ENCODE measurements at regions not wholly inside any gene's neighbourhood (a gene's known extent, or its start where the extent isn't known, plus 50 kb on each side); places are given as distances from the start of the nearest gene placed in this dataset.

DNA sequence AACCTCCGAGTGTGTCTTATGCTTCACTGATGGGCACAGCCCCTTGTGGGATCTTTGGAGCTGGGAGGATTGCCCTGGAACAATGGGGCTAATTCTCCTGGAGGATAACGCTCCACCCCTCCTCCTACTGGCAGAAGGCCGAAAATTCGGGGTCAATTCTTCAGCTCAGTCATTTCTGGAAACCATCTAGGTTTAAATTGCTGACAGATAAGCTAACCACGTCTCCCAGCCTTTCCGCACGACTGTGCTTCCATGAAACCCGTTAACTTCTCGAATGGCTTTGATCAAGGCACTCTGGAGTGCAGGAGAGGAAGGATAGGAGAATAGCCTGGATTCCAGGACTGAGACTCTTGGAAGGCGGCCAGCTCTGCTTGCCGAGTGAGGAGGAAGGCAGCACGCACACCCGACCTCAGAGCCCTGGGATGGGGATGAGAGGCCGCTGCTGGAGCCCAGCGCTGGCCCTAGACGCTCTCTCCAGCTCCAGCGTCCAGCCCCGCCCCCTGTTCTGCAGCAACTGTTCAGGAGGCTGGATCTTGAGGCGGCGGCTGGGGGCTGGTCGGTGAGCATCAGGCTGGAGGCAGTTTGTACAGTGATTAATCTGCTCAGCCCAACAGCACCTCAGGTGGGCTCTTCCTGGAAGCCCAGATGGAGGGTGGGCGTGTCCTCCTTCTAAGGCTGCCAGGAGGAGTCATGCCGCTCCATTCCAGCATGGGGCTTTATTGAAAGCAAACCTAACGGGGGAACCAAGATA lies 176.7 kb upstream of the NCAM1 start:
- intact Hi-C loops (cut with DNase I) = no loop called here
- H3K27ac ChIP-seq = no peak overlapping the region
- TF ChIP-seq, protein P1, sequence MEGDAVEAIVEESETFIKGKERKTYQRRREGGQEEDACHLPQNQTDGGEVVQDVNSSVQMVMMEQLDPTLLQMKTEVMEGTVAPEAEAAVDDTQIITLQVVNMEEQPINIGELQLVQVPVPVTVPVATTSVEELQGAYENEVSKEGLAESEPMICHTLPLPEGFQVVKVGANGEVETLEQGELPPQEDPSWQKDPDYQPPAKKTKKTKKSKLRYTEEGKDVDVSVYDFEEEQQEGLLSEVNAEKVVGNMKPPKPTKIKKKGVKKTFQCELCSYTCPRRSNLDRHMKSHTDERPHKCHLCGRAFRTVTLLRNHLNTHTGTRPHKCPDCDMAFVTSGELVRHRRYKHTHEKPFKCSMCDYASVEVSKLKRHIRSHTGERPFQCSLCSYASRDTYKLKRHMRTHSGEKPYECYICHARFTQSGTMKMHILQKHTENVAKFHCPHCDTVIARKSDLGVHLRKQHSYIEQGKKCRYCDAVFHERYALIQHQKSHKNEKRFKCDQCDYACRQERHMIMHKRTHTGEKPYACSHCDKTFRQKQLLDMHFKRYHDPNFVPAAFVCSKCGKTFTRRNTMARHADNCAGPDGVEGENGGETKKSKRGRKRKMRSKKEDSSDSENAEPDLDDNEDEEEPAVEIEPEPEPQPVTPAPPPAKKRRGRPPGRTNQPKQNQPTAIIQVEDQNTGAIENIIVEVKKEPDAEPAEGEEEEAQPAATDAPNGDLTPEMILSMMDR (IDR thresholded peaks at IDR 0.05) = no peak
- DNase-seq = peak in 2 of 4 donors; percentile 48 to 57
- no peaks in the 10 kb centered on the region for H3K36me3 ChIP-seq
- H3K27me3 ChIP-seq = peaks cover 0 to 36% of the 10 kb centered on the region in 2 donors
- ATAC-seq = peak; percentile 69
- H3K4me1 ChIP-seq = peaks cover 0 to 2% of the 10 kb centered on the region in 2 donors
- no peaks in the 10 kb centered on the region for H3K9me3 ChIP-seq
- no peak overlapping the region for H3K4me3 ChIP-seq

- Histone ChIP-seq H3K27me3 (peaks cover 0 to 36% of the 10 kb centered on the region in 2 donors), H3K27ac (peak overlapping the region in 1 of 2 donors; percentile 27), H3K9me3 (no peaks in the 10 kb centered on the region), H3K4me1 (peaks cover 0 to 2% of the 10 kb centered on the region in 2 donors), H3K36me3 (no peaks in the 10 kb centered on the region), H3K4me3 (no peak overlapping the region)
- ATAC-seq (peak; percentile 40), DNase-seq (no peak)
- intact Hi-C loops (cut with DNase I) = no loop called here
- TF ChIP-seq, protein P1 (IDR thresholded peaks at IDR 0.05) = no peak
Observed at GRCh38 chr11:112785149-112785548, 176.1 kb upstream of the NCAM1 start.

GRCh38 chr11:112785719-112786118 lies 175.5 kb upstream of the NCAM1 start:
- peaks cover 0 to 2% of the 10 kb centered on the region in 2 donors for H3K4me1 ChIP-seq
- no peak overlapping the region for H3K4me3 ChIP-seq
- no peaks in the 10 kb centered on the region for H3K9me3 ChIP-seq
- H3K27ac ChIP-seq = peak overlapping the region in 1 of 2 donors; percentile 27
- H3K36me3 ChIP-seq = no peaks in the 10 kb centered on the region
- peaks cover 0 to 30% of the 10 kb centered on the region in 2 donors for H3K27me3 ChIP-seq
- no peak for DNase-seq
- TF ChIP-seq, protein P1 (IDR thresholded peaks at IDR 0.05) = no peak
- intact Hi-C loops (cut with DNase I) = no loop called here
- peak; percentile 60 for ATAC-seq

DNA sequence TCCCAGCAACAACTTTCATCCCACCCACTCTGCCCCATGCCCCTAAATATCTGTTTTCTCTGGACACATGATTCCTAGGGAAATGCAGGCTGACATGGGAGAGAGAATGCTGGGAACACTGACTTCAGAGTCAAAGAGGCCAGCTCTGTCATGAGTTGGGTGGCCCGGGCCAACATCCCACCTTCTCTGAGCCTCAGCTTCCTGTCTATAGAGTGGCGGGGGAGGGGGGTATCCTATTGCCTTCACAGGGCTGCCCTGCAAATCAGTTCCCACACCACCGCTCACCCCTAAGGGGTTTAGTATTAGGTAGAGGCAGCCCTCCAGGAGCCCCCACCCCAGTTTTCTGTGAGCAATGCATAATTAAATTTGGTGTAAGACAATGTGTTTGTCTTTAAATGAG lies 175.0 kb upstream of the NCAM1 start:
- no peak for ATAC-seq
- no peak overlapping the region for H3K4me3 ChIP-seq
- peak overlapping the region in 1 of 2 donors; percentile 27 for H3K27ac ChIP-seq
- DNase-seq = no peak
- no peaks in the 10 kb centered on the region for H3K9me3 ChIP-seq
- intact Hi-C loops (cut with DNase I) = no loop called here
- no peaks in the 10 kb centered on the region for H3K36me3 ChIP-seq
- H3K27me3 ChIP-seq = peaks cover 0 to 30% of the 10 kb centered on the region in 2 donors
- TF ChIP-seq, protein P1 (IDR thresholded peaks at IDR 0.05) = no peak
- H3K4me1 ChIP-seq = peaks cover 0 to 2% of the 10 kb centered on the region in 2 donors

GRCh38 chr11:112786886-112787530 lies 174.2 kb upstream of the NCAM1 start:
- ATAC-seq (no peak), DNase-seq (no peak)
- intact Hi-C loops (cut with DNase I) = no loop called here
- Histone ChIP-seq H3K4me3 (no peak overlapping the region), H3K27me3 (peaks cover 0 to 25% of the 10 kb centered on the region in 2 donors), H3K36me3 (no peaks in the 10 kb centered on the region), H3K27ac (no peak overlapping the region), H3K9me3 (no peaks in the 10 kb centered on the region), H3K4me1 (peaks cover 0 to 2% of the 10 kb centered on the region in 2 donors)
- TF ChIP-seq, protein P1 (IDR thresholded peaks at IDR 0.05) = no peak
